ENCODE measurements at regions not wholly inside any gene's neighbourhood (a gene's known extent, or its start where the extent isn't known, plus 50 kb on each side); places are given as distances from the start of the nearest gene placed in this dataset.
"Not testable (repeated sequence)": the region's sequence is repeated elsewhere in the genome, so short reads cannot be mapped to it uniquely, and the experiment has no call there.

DNA sequence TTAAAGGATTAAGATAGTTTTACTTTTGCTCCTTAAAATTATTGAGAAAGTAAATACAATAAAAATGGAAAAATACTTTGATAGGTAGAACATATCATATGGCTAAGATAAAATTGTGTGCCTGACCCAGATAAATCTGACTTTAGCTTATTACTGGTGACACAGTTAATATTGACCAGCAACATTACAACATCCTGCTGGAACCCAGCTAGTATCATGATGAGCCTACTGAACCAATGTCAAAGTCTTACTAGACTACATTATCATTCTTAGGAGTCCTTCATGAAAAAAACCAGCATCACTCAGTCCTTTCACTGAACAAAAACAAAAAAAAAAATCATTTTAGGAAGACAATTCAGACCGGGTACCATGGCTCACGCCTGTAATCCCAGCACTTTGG, 164.8 kb upstream of the CDK1 start:
- no peak for DNase-seq

DNA sequence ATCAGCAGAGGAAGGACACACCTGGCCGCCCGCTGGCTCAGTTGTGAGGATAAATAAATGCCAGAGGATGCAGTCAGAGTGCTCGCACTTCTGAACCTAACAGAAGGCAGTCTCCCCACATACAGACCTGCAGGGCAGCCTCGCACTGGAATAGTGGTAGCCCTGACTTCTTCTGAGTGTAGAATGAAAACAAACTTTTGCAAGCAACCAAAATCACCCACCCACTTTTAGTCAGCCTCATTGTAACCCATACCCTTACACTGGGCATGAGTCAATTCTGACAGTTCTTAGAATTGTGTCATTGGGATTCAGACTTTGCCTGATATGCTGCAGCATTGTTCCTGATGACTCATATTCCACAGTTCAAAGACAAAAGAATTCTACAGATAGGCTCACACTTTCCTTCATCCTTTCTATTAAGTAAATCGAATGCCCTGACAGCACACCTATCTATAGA, 167.0 kb upstream of the CDK1 start:
- no peak for DNase-seq

DNA sequence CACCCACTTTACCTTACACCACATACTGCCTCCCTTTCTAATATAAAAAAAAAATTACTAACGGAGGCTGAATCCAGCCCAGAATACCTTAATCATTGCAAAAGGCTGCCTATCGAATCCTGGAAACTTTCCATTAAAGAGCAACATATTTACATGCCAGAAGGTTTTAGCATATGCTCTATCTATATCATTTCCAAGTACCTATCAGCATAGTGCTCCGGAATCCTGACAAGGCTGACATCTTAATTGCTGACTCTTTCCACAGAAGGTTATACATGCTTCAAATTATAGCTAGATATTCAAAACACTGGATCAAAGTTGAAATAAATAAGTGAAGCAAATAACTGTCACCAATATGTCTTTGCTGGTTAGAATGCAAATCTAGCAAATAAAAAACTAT, 170.9 kb upstream of the CDK1 start:
- no peak for DNase-seq

DNA sequence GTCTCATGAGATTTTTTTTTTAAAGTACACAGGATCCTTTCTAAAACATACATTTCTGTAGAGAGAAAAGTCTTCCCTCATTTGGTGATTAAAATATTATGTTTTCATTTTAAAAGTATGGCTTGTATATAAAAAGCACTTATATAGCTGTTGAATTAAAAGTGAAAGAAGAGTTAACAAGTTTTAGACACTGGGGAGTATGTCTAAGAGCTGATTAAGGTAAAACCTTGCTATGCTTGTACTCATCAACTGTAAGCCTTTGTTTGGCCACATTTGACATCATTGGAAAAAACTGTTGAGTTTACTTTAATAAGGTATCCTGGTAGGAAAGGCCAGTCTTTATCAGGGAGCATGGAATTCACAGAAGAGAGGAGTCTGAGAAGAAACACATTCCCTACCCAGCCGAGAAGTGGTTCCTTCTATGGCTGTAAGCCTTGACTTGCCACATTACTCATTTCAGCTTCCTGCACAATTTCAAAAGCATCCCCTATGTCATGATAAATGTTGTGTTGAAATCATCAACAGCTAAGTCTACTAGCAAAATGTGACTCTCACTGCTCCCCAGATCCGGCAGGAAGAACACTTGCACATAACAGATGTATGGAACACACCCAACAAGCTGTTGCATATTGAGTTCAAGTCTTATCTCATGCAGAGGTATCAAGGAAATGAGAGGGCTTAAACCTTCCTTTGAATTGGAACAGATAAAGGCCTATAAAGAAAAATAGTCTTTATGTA, 171.8 kb upstream of the CDK1 start:
- no peak for DNase-seq

DNA sequence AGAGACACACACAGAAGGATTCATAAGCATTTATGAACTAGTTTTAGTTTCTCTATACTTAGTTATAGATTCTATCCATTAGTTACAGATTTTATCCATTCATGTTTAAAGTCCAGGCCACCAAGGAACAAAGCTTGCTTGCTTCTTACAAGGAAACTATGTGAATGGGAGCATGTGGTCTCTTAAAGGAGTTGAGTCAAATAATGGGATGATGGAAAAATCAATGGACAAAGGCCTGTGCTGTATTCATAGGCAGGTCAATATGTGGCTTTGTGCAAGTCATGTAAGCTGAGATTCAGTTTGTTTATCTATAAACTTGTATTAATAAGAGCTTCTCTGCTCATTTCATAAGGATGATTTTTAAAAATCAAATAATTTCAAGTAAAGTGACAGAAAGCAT, 172.8 kb upstream of the CDK1 start:
- DNase-seq = no peak

DNA sequence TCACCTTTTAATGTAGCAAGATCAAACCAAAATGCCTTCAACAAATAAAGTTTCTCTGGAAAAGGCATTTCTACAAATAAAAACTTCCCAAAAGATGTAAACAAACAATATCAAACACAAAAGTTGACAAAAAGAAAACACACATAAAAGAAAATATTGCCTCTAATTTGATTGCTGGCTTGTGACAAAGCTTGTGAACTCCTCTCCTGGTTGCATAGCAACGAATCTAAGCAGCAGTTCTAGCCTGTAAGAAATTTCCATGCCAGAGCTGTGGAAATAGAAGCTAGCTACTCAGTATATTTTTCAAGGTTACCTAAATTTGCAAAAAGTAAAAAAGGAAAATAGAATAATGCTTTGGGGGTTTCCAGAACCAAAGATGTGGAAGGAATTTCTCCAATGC, 173.9 kb upstream of the CDK1 start:
- DNase-seq = no peak

DNA sequence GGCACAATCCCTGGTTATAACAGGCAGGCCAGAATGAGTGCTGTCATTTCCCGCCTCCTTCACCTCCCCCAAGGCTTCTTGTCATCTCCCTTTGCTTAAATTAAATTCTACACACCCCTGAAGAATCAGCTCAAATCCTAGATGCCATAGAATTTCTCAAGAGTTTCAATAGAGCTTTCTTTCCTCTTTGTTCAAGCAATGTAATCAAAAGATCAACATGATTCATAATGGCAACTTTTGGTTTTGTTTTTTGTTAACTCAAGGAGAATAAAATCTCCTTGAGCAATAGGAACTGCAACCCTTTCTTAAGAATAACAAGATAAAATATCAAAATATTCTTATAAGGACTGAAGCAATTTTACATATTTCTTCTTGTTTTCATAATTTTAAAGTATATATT, 180.8 kb upstream of the CDK1 start:
- no peak for DNase-seq

DNA sequence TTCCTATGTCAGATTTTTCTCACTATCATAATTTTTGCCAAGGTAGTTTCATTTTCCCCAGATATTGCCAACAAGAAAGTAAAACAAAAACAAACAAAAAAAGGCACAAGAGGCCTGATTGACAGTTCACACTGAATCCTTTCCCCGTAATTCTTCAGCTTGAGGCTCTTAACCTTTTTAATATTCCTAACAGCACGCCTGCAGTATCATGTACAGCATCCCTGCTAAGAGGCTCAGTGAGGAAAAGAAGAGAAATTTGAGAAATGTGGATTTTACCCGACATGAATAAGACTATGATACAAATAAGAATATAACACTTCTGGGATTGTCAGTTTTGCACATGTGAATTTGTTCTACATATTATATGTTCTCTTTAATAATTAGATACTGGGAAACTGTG, 182.4 kb upstream of the CDK1 start:
- no peak for DNase-seq

DNA sequence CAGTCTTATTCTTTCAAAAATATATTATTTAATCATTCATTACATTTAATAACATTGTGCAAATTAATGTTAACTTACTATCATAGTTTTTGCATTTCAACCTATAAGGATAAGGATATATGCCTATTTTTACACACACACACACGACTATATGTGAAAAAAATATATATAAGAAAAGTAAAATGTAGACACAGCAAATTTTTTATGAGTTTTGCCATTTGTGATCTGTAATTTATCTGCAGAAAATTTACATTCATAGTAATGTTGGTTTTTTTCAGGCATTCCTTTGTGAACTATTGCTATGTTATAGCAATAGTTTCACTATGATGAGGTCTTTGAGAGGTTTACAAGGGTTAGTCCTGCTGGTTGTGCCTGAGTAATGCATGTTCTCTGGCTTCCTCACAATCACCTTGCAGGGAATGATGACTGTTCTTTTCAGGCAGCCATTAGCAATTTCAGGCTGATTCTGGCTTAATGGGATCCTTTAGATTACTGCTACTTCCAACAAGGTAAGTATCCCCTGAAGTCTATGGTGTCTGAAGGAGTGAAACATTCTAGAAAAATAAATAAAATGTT, 183.7 kb upstream of the CDK1 start:
- DNase-seq = no peak

DNA sequence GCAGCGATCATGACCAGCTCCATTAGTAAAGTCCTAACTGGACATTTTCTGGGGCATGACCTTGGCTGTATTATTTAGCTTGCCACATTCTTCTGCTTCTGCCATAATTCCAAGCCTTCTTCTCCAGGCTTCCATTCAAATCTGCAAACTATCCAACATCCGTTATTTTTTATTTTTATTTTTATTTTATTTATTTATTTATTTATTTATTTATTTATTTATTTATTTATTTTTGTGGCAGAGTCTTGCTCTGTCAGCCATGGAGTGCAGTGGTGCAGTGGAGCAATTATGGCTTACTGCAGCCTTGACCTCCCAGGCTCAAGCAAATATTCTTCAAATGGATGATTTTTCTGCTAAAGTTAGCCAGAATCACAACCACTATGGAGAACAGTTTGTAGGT, 187.2 kb upstream of the CDK1 start:
- no peak for DNase-seq

DNA sequence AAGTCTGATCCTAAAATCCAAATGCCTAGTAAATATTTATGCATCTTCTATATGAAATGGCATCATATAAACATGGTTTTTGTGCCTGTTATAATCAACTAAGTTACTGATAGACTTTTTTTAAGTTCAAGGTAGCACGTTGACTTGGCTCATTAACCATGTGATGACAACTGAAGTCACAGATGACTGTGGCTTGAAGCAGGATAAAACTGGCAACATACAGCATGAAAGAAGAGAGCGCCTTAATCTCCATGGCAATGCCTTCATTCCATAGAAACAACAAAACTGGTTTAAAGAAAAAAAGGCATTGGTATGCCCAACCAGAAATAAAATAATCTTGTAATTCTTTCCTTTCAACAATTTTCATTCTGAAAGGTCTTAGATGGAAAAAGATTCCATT, 188.9 kb upstream of the CDK1 start:
- no peak for DNase-seq

DNA sequence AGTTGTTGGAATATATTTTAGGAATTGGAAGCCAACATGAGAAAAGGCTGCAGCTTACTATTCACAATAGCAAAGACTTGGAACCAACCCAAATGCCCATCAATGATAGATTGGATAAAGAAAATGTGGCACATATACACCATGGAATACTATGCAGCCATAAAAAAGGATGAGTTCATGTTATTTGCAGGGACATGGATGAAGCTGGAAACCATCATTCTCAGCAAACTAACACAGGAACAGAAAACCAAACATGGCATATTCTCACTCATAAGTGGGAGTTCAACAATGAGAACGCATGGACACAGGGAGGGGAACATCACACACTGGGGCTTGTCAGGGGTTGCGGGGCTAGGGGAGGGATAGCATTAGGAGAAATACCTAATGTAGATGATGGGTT, 192.1 kb upstream of the ANK3 start:
- not testable (repeated sequence) for DNase-seq

DNA sequence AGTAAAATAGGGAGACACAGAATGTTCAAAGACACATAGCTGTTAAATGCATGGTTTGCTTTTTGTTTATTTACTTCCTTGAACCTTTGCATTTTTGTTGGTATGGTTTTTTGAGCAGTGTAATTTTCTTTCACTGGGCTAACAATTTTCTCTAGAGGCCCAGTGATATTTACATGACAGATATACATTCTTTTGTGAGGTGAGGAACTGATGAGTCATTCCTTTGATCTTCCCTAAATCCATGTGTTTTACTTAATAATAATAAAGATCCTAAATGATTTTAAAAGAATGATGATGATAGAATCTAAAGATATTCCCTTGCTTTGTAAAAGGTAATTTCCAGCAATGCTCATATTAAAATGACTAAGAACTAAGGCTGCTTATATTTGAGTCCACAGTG, 188.5 kb upstream of the ANK3 start:
- no peak for DNase-seq

DNA sequence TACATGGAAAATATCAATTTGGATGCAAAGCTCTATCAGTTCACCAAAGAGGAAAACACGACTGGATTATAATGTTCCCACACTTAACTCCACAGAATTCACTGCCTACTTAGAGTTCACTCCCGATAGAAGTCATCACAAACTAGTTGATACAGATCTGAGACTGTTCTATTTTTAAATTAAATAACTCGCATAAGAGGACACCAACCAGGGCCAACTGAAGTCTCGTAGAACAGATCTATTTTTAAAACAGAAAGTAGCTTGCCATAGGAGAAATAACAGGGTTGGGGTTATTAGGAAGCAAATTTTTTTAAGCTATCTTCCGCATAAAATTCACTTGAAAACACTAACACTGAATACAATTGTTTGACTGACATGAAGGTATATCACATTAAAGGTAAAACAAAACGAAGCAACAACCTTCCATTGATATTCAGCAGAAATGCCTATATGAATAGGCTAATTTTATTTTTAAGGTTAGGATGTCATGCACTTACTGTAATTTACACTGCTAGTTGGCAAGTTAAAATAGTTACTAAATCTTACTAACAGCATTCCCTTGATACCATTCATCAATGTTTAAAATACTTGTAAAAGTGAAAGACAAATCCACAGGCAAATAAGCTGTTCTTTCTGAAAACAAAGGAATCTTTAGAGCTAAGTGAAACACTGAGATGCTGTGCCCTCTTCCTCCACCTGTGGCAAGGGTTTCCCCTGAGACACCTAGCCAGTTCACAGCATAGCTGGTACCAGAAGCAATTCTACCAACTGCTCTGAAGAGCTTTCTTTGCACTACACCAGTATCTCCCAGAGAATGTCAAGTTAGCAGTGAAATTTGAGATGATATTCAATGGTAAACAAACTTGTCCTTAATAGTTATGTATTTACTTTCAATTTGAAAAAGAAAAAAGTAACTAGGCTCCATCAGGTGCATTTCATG, 186.7 kb upstream of the ANK3 start:
- no peak for DNase-seq

DNA sequence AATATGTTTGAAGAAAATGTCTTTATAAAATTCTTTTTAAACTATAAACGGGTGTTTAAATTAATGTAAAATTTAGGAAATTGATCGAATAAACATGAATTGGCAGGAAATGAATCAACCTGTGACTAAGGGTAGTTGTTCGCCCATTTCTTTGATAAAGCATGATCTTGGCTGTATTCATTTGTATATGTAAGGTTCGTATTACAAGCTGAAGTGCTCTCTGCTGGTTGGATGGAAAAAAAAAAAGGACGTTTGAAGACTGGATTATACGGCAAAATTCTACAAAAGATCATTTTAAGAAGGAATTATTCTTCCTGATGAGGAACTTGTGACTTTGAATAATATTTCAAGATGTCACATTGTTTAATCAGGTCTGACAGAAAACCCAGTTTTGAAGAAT, 185.4 kb upstream of the ANK3 start:
- no peak for DNase-seq

DNA sequence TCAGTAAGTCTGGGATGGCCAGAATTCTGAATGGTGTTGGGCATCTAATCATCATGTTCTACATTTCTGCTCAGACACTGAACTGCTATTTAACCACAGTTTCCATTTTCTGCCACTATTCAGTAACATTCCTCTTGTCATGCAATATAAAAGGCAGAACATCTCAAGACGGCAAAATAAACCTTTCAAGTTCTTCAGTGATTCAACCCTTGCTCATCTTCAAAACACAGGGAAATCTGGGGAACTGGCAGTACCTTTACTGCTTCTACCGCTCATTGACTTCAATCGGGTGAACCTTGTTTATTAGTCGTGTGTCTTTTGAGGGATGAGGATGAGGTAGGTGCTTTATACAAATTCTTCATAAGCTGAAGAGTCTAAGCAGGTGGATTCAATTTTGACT, 184.7 kb upstream of the ANK3 start:
- DNase-seq = no peak

DNA sequence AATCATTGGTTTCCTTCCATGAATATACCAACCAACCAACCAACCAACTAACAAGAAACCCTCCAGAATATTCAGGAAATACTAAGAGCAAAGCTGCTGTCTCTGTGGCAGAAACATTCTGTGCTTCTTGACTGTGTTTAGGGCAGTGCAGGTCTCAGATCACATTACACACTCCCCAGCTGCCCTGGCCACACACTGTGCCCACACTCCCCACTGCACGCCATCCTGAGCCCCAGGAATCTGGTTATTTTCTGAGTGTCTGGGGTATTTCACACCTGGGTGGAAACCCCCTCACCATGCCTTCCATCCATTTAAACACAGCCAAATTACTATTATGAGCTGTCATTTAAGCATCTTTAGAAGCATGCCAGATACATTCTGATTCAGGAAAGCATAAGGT, 183.7 kb upstream of the ANK3 start:
- DNase-seq = peak; percentile 1

DNA sequence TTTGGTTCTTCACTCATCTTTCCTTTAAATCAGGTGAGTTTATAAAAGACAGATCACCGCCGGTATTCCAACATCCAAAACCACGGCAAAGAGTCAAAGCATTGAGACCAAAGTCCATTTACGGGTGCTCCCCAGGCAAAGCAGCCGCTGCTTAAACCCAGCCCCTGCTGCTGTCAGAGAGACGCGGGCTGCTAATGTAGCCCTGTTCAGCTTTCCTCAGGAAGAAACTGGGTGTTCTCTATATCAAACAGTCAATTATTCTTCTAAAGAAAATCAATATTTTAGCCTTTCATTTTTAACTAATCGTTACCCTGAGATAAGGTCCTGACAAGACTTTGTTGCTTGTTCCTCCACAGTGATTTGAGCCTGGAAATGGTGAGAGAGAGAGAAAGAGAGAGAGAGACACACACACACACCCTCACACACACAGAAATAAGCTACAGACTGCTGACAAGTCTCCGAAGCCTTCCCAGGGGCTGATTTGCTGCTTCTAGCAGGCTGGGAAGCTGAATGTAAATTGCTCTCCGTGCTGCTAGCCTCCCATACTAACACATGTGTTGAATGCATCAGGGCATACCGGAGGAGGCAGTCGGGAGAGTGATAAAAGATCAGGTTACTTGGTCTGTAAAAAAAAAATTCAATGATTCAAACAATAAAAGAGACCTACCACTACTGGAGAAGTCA, 183.0 kb upstream of the ANK3 start:
- no peak for DNase-seq

DNA sequence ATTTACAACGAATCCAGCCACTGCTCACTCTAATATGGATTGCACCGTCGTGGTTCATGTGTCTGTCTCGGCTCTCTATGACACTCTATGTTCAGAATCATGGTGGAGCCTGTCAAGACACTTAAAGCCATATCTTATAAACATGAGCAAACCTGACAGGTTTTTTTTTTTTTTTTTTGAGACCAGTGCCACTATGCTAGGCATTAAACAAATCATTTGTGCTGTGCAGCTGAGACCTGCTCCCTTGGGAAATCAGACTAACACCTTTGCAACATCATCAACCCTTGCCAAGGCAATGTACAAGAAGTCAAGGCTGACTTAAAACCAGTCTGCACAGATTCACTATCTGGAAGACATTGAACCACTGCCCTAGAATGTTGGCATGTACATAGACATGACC, 181.2 kb upstream of the ANK3 start:
- no peak for DNase-seq

DNA sequence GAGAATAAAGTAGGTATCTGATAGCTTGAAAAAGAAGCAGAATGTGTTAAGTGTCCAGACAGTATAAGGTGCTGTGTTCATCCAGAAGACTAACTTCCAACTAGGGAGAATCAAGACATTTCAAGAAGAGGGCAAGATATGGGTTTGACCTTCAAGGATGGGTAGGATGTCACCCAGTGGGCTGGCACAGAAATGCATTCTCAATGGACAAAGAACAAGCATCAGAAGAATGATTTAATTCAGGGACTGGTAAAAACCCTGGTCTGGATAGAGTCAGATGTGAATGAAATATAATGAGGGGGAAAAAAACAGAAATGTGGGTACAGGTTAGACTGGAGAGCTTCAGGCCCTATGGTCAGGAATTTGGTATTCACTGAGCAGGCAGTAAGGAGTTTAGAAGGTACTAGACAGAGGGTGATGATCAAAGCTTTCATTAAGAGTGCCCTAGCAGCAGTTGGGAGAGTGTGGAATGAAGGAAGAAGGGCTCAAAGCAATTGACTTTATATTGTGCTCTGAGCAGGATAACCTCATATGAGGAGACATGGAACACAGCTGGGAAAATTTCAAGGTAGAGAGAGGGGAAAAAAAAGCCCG, 180.7 kb upstream of the ANK3 start:
- no peak for DNase-seq

DNA sequence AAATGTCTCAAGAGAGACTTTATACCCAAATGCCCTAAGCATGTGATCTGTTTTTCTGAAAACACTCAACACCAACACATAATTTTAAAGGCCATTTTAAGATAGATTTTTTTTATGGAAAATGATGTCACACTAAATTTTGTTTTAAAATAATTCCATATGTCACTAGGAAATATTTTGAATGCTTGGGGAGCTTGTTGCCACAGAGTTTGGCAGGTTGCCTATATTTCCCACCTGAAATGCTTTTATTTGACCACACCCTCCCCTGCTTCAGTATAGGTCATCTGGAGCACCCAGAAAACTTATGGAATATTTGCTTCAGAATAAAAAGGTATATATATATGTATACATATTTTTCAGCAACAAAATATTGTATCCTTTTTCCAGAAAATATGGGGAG, 180.0 kb upstream of the ANK3 start:
- DNase-seq = no peak

DNA sequence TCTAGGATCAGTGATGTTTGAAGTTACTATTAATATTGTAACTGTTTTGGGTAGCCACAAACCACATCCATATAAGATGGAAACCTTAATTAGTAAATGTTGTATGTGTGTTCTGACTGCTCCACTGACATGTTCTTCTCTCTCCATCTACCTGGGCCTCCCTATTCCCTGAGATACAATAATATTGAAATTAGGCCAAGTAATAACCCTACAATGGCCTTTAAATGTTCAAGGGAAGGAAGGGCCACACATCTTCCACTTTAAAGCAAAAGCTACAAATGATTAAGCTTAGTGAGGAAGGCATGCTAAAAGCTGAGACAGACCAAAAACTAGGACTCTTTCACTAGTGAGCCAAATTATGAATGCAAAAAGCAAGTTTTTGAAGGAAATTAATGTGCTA, 176.4 kb upstream of the ANK3 start:
- no peak for DNase-seq

DNA sequence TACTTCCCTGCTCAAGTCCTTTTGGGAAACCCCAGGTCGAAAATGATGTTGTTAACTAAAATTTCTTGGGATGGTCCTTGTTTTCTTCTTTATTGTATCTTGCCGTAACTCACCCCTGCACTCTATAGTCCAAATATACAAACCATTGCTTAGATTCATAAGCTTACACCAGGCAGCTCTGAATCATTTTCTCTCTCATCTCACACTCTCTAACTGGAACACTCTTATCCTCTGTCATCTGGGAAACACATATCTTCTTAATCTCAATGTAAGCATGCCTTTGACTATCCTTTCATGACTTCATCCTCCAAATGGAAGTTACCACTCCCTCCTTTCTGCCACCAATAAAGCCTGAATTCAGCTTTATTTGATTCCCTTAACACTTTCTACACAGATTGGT, 175.8 kb upstream of the ANK3 start:
- no peak for DNase-seq
